HFFc6 (cell line): ENCODE measurements at regions not wholly inside any gene's neighbourhood (a gene's known extent, or its start where the extent isn't known, plus 50 kb on each side); places are given as distances from the start of the nearest gene placed in this dataset.

Experiments used
- DNase-seq: peaks from one replicate; pipeline ENCODE4 v3.0.0-alpha.2; 2018
- H3K27ac Mint-ChIP-seq: 2 replicates; pipeline ENCODE4 v1.8.0; 2020; ENCODE audit warnings: mild to moderate bottlenecking, mixed read lengths
- H3K27me3 Mint-ChIP-seq: 2 replicates; pipeline ENCODE4 v1.8.0; 2021; ENCODE audit warnings: mild to moderate bottlenecking, moderate library complexity, mixed read lengths; ENCODE audit not compliant: insufficient read depth
- H3K36me3 Mint-ChIP-seq: 2 replicates; pipeline ENCODE4 v1.8.0; 2021; ENCODE audit warnings: low read depth, mixed read lengths
- H3K4me1 Mint-ChIP-seq: 2 replicates; pipeline ENCODE4 v1.8.0; 2020; ENCODE audit warnings: low read depth, mixed read lengths
- H3K4me3 Mint-ChIP-seq: 2 replicates; pipeline ENCODE4 v1.8.0; 2020; ENCODE audit warnings: mild to moderate bottlenecking, moderate library complexity, mixed read lengths
- H3K9me3 Mint-ChIP-seq: 2 replicates; pipeline ENCODE4 v1.8.0; 2020; ENCODE audit warnings: mild to moderate bottlenecking, mixed read lengths
- CTCF ChIP-seq: fragments of 200-600 bp; sonication (generic); IDR thresholded peaks from 2 replicates; pipeline ENCODE4 v1.5.0; 2021; ENCODE audit warnings: antibody characterized with exemption, mild to moderate bottlenecking

- Mint-ChIP-seq H3K27me3 (no peaks in the 10 kb centered on the region; the same call in 1 of the 2 replicates), H3K4me1 (peaks cover 2% of the 10 kb centered on the region), H3K27ac (no peak overlapping the region), H3K4me3 (no peak overlapping the region), H3K36me3 (no peaks in the 10 kb centered on the region), H3K9me3 (no peaks in the 10 kb centered on the region)
- DNase-seq = no peak
- no peak for TF ChIP-seq CTCF
Measured at GRCh38 chr3:150054635-150055034, 83.9 kb upstream of the PFN2 start.

GRCh38 chr3:150050510-150050909, 79.8 kb upstream of the PFN2 start:
- no peak overlapping the region for H3K4me3 Mint-ChIP-seq
- no peaks in the 10 kb centered on the region for H3K9me3 Mint-ChIP-seq
- H3K27me3 Mint-ChIP-seq = no peaks in the 10 kb centered on the region
- H3K36me3 Mint-ChIP-seq = no peaks in the 10 kb centered on the region
- TF ChIP-seq CTCF = no peak
- DNase-seq = no peak
- no peak overlapping the region for H3K27ac Mint-ChIP-seq
- H3K4me1 Mint-ChIP-seq = peaks cover 11% of the 10 kb centered on the region

- DNase-seq = peak; percentile 29
- Mint-ChIP-seq H3K36me3 (no peaks in the 10 kb centered on the region), H3K27ac (no peak overlapping the region), H3K4me3 (no peak overlapping the region), H3K4me1 (peaks cover 11% of the 10 kb centered on the region), H3K9me3 (no peaks in the 10 kb centered on the region), H3K27me3 (no peaks in the 10 kb centered on the region)
- TF ChIP-seq CTCF = no peak
Measured at GRCh38 chr3:150049317-150049716, 78.6 kb upstream of the PFN2 start.

GRCh38 chr3:150041877-150042276, 71.2 kb upstream of the PFN2 start:
- no peaks in the 10 kb centered on the region; the same call in 1 of the 2 replicates for H3K4me1 Mint-ChIP-seq
- no peak overlapping the region for H3K27ac Mint-ChIP-seq
- H3K27me3 Mint-ChIP-seq = no peaks in the 10 kb centered on the region
- TF ChIP-seq CTCF = no peak
- no peak for DNase-seq
- peaks cover 16% of the 10 kb centered on the region for H3K9me3 Mint-ChIP-seq
- H3K4me3 Mint-ChIP-seq = no peak overlapping the region
- peaks cover 15% of the 10 kb centered on the region for H3K36me3 Mint-ChIP-seq

- no peak overlapping the region for H3K4me3 Mint-ChIP-seq
- no peak overlapping the region for H3K27ac Mint-ChIP-seq
- TF ChIP-seq CTCF = no peak
- peaks cover 15% of the 10 kb centered on the region for H3K36me3 Mint-ChIP-seq
- H3K4me1 Mint-ChIP-seq = peaks cover 9% of the 10 kb centered on the region
- H3K9me3 Mint-ChIP-seq = peaks cover 16% of the 10 kb centered on the region
- DNase-seq = no peak
- H3K27me3 Mint-ChIP-seq = no peaks in the 10 kb centered on the region
Measured at GRCh38 chr3:150040097-150040496, 69.4 kb upstream of the PFN2 start.

- H3K9me3 Mint-ChIP-seq = peaks cover 16% of the 10 kb centered on the region
- DNase-seq = no peak
- H3K27me3 Mint-ChIP-seq = no peaks in the 10 kb centered on the region
Measured at GRCh38 chr3:150038830-150039229, 68.1 kb upstream of the PFN2 start.

More at GRCh38 chr3:150038830-150039229, 68.1 kb upstream of the PFN2 start:
- H3K4me3 Mint-ChIP-seq = no peak overlapping the region; the same call in 1 of the 2 replicates
- peaks cover 15% of the 10 kb centered on the region for H3K36me3 Mint-ChIP-seq
- H3K27ac Mint-ChIP-seq = no peak overlapping the region
- peaks cover 13% of the 10 kb centered on the region for H3K4me1 Mint-ChIP-seq
- no peak for TF ChIP-seq CTCF
